Epithelial cell of esophagus (primary cell): ENCODE measurements at regions not wholly inside any gene's neighbourhood (a gene's known extent, or its start where the extent isn't known, plus 50 kb on each side); places are given as distances from the start of the nearest gene placed in this dataset.

Source experiments
- DNase-seq: peaks from one replicate; pipeline ENCODE4 v3.0.0; 2010; ENCODE audit warnings: low read depth
- H3K4me3 ChIP-seq: 2 replicates; pipeline ENCODE4 v1.5.1; 2011; ENCODE audit warnings: mild to moderate bottlenecking, low read length, control low read depth
- CTCF ChIP-seq: IDR thresholded peaks from 2 replicates; pipeline ENCODE4 v1.5.1; 2011; ENCODE audit warnings: low read depth, mild to moderate bottlenecking, low read length, control low read depth, inconsistent platforms; ENCODE audit not compliant: insufficient read depth; ENCODE audit errors: missing control alignments

- no peak for TF ChIP-seq CTCF
- no peak overlapping the region for H3K4me3 ChIP-seq
- no peak for DNase-seq
Measured at GRCh38 chr2:176755537-176756135, 457.0 kb upstream of the HNRNPA3 start.

- no peak for TF ChIP-seq CTCF
Measured at GRCh38 chr2:176758426-176758825, 454.2 kb upstream of the HNRNPA3 start.

GRCh38 chr2:176760439-176760838, 452.2 kb upstream of the HNRNPA3 start:
- no peak for DNase-seq
- H3K4me3 ChIP-seq: no peak overlapping the region
- no peak for TF ChIP-seq CTCF

More at GRCh38 chr2:176758426-176758825, 454.2 kb upstream of the HNRNPA3 start:
- no peak overlapping the region for H3K4me3 ChIP-seq
- no peak for DNase-seq

- TF ChIP-seq CTCF: no peak
- no peak for DNase-seq
- no peak overlapping the region for H3K4me3 ChIP-seq
Measured at GRCh38 chr2:176763130-176763529, 449.5 kb upstream of the HNRNPA3 start.

GRCh38 chr2:176763851-176764404, 448.7 kb upstream of the HNRNPA3 start:
- no peak overlapping the region for H3K4me3 ChIP-seq
- no peak for DNase-seq
- no peak for TF ChIP-seq CTCF

GRCh38 chr2:176764921-176765320, 447.7 kb upstream of the HNRNPA3 start:
- H3K4me3 ChIP-seq: no peak overlapping the region
- no peak for DNase-seq
- no peak for TF ChIP-seq CTCF

GRCh38 chr2:176766005-176766404, 446.6 kb upstream of the HNRNPA3 start:
- DNase-seq: no peak
- H3K4me3 ChIP-seq: no peak overlapping the region
- TF ChIP-seq CTCF: no peak
